NCI-H2227 treated with DMSO at 0.1 percent for 48 hours (cell line): ENCODE measurements at regions not wholly inside any gene's neighbourhood (a gene's known extent, or its start where the extent isn't known, plus 50 kb on each side); places are given as distances from the start of the nearest gene placed in this dataset.

Experiments
- DNase-seq: peaks from one replicate; lab custom pipeline; 2025; lab: John Stamatoyannopoulos, UW

- DNase-seq: peak; percentile 91
Observed at GRCh38 chr2:134080386-134081089, 173.3 kb upstream of the MGAT5 start.

- no peak for DNase-seq
Observed at GRCh38 chr2:134081238-134081938, 172.5 kb upstream of the MGAT5 start.

GRCh38 chr2:134083548-134083947 lies 170.3 kb upstream of the MGAT5 start:
- no peak for DNase-seq

GRCh38 chr2:134086594-134087219 lies 167.2 kb upstream of the MGAT5 start:
- DNase-seq: no peak

GRCh38 chr2:134087371-134087921 lies 166.4 kb upstream of the MGAT5 start:
- no peak for DNase-seq

GRCh38 chr2:134089454-134089853 lies 164.4 kb upstream of the MGAT5 start:
- no peak for DNase-seq

- no peak for DNase-seq
Observed at GRCh38 chr2:134097740-134098139, 156.1 kb upstream of the MGAT5 start.

GRCh38 chr2:134098321-134098720 lies 155.6 kb upstream of the MGAT5 start:
- DNase-seq: no peak

- DNase-seq: no peak
Observed at GRCh38 chr2:134099273-134099672, 154.6 kb upstream of the MGAT5 start.

GRCh38 chr2:134103196-134103595 lies 150.7 kb upstream of the MGAT5 start:
- no peak for DNase-seq

GRCh38 chr2:134104754-134105153 lies 149.1 kb upstream of the MGAT5 start:
- no peak for DNase-seq

- DNase-seq: no peak
Observed at GRCh38 chr2:134107402-134107801, 146.5 kb upstream of the MGAT5 start.

GRCh38 chr2:134108113-134108512 lies 145.8 kb upstream of the MGAT5 start:
- no peak for DNase-seq

GRCh38 chr2:134109246-134109645 lies 144.6 kb upstream of the MGAT5 start:
- DNase-seq: no peak

- no peak for DNase-seq
Observed at GRCh38 chr2:134109725-134110124, 144.1 kb upstream of the MGAT5 start.

GRCh38 chr2:134110532-134110931 lies 143.3 kb upstream of the MGAT5 start:
- DNase-seq: no peak

- DNase-seq: no peak
Observed at GRCh38 chr2:134117676-134118075, 136.2 kb upstream of the MGAT5 start.

GRCh38 chr2:134118279-134119116 lies 135.4 kb upstream of the MGAT5 start:
- DNase-seq: peak; percentile 91

GRCh38 chr2:134119117-134119712 lies 134.7 kb upstream of the MGAT5 start:
- DNase-seq: no peak

- DNase-seq: peak; percentile 91
Observed at GRCh38 chr2:134119713-134120405, 134.0 kb upstream of the MGAT5 start.

GRCh38 chr2:134120406-134120732 lies 133.5 kb upstream of the MGAT5 start:
- DNase-seq: no peak
